ENCODE measurements at regions not wholly inside any gene's neighbourhood (a gene's known extent, or its start where the extent isn't known, plus 50 kb on each side); places are given as distances from the start of the nearest gene placed in this dataset.
"Not testable (repeated sequence)": the region's sequence is repeated elsewhere in the genome, so short reads cannot be mapped to it uniquely, and the experiment has no call there.

DNA sequence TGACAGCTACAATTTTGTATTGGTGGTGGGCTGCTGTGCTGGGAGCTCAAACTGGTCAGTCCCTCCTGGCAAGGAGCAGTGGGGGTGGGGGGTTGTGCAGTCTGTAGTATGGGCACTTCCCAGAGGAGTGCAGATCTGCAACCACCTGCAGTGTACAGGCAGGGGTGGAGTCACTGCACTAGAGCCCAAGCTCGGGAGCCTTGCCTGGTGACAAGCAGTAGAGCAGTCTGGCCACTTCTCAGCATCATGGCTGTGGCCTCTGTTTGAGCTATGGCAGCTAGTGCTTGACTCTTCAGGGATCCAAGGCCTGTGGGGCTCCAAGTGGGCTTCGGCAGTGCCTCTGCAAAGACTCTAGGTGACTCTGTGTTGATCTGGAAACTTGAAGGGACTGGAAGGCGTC is 585.1 kb upstream of the GRM3 start:
- Mint-ChIP-seq H3K4me3 (no peak overlapping the region), H3K4me1 (no peaks in the 10 kb centered on the region), H3K9me3 (peaks cover 34% of the 10 kb centered on the region), H3K27me3 (ENCODE audit: low read depth) (no peaks in the 10 kb centered on the region), H3K27ac (ENCODE audit: unreplicated experiment) (no peak overlapping the region), H3K36me3 (ENCODE audit: low read depth) (peaks cover 3% of the 10 kb centered on the region)
- no peak for TF ChIP-seq CTCF (conservative IDR thresholded peaks at IDR 0.05)
- no peak for DNase-seq (ENCODE audit: low read depth, low spot score)

- Mint-ChIP-seq H3K9me3 (peaks cover 9% of the 10 kb centered on the region), H3K27ac (ENCODE audit: unreplicated experiment) (no peak overlapping the region), H3K36me3 (ENCODE audit: low read depth) (no peaks in the 10 kb centered on the region), H3K4me1 (no peaks in the 10 kb centered on the region), H3K4me3 (no peak overlapping the region), H3K27me3 (ENCODE audit: low read depth) (no peaks in the 10 kb centered on the region)
- no peak for DNase-seq (ENCODE audit: low read depth, low spot score)
- no peak for TF ChIP-seq CTCF (conservative IDR thresholded peaks at IDR 0.05)
Measured at GRCh38 chr7:86050918-86051317, 592.8 kb upstream of the GRM3 start.

GRCh38 chr7:86049910-86050309 is 593.8 kb upstream of the GRM3 start:
- peaks cover 3% of the 10 kb centered on the region for H3K9me3 Mint-ChIP-seq
- H3K4me3 Mint-ChIP-seq, result no peak overlapping the region
- H3K36me3 Mint-ChIP-seq (ENCODE audit: low read depth), result no peaks in the 10 kb centered on the region
- TF ChIP-seq CTCF (conservative IDR thresholded peaks at IDR 0.05), result no peak
- H3K27ac Mint-ChIP-seq (ENCODE audit: unreplicated experiment), result no peak overlapping the region
- DNase-seq (ENCODE audit: low read depth, low spot score), result no peak
- H3K4me1 Mint-ChIP-seq, result no peaks in the 10 kb centered on the region
- no peaks in the 10 kb centered on the region for H3K27me3 Mint-ChIP-seq (ENCODE audit: low read depth)

DNA sequence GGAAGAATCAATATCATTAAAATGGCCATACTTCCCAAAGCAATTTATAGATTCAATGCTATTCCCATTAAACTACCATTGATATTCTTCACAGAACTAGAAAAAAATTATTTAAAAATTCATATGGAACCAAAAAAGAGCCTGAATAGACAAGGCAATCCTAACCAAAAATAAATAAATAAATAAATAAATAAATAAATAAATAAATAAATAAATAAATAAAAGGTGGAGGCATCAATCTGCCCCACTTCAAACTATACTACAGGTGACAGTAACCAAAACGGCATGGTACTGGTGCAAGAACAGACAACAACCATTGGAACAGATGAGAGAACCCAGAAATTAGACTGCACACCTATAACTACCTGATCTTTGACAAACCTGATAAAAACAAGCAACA is 598.5 kb upstream of the GRM3 start:
- H3K36me3 Mint-ChIP-seq (ENCODE audit: low read depth); H3K4me3 Mint-ChIP-seq; H3K27ac Mint-ChIP-seq (ENCODE audit: unreplicated experiment); H3K27me3 Mint-ChIP-seq (ENCODE audit: low read depth); DNase-seq (ENCODE audit: low read depth, low spot score); H3K9me3 Mint-ChIP-seq; H3K4me1 Mint-ChIP-seq: not testable (repeated sequence)

DNA sequence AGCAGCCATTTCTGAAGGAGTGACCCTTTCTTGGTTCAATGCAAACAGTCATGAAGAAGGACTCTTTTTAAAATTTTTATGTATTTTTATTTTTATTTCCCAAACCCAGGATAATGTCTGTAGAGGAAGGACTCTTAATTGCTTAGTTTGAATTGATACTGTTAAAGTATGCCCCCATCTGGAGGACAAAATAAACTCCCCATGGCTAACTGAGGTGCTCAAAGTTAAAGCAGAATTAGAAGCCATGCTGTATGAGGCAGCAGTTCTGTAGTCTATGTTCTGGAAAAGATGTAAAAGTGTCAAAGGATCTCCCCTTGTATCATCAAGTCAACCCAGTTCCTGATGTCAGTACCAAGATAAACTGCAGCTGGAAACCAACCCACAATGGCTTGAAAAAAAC is 617.9 kb upstream of the GRM3 start:
- no peak for TF ChIP-seq CTCF (conservative IDR thresholded peaks at IDR 0.05)
- no peaks in the 10 kb centered on the region for H3K27me3 Mint-ChIP-seq (ENCODE audit: low read depth)
- no peaks in the 10 kb centered on the region for H3K4me1 Mint-ChIP-seq
- no peaks in the 10 kb centered on the region for H3K9me3 Mint-ChIP-seq
- DNase-seq (ENCODE audit: low read depth, low spot score), result no peak
- H3K4me3 Mint-ChIP-seq, result no peak overlapping the region
- H3K36me3 Mint-ChIP-seq (ENCODE audit: low read depth), result no peaks in the 10 kb centered on the region
- H3K27ac Mint-ChIP-seq (ENCODE audit: unreplicated experiment), result no peak overlapping the region

GRCh38 chr7:86013662-86014061 is 630.0 kb upstream of the GRM3 start:
- Mint-ChIP-seq H3K4me1 (peaks cover 16% of the 10 kb centered on the region), H3K27me3 (ENCODE audit: low read depth) (no peaks in the 10 kb centered on the region), H3K27ac (ENCODE audit: unreplicated experiment) (no peak overlapping the region), H3K9me3 (no peaks in the 10 kb centered on the region), H3K4me3 (no peak overlapping the region), H3K36me3 (ENCODE audit: low read depth) (no peaks in the 10 kb centered on the region)
- no peak for TF ChIP-seq CTCF (conservative IDR thresholded peaks at IDR 0.05)
- DNase-seq (ENCODE audit: low read depth, low spot score), result no peak

All from neural crest cell (in vitro differentiated cells).